Glutamatergic neuron (in vitro differentiated cells): ENCODE measurements at regions not wholly inside any gene's neighbourhood (a gene's known extent, or its start where the extent isn't known, plus 50 kb on each side); places are given as distances from the start of the nearest gene placed in this dataset.

Experiments used
- DNase-seq: peaks from one replicate; pipeline ENCODE4 v3.0.0; 2022
- H3K27ac Mint-ChIP-seq: one replicate; pipeline ENCODE4 v1.8.0; 2020; ENCODE audit warnings: mild to moderate bottlenecking, mixed read lengths, inconsistent platforms; ENCODE audit not compliant: unreplicated experiment
- H3K27me3 Mint-ChIP-seq: one replicate; pipeline ENCODE4 v1.8.0; 2020; ENCODE audit warnings: mild to moderate bottlenecking, moderate library complexity, mixed read lengths, inconsistent platforms; ENCODE audit not compliant: unreplicated experiment
- H3K36me3 Mint-ChIP-seq: one replicate; pipeline ENCODE4 v1.8.0; 2020; ENCODE audit warnings: mild to moderate bottlenecking, mixed read lengths, inconsistent platforms; ENCODE audit not compliant: unreplicated experiment
- H3K4me1 Mint-ChIP-seq: one replicate; pipeline ENCODE4 v1.8.0; 2020; ENCODE audit warnings: mild to moderate bottlenecking, low read depth, mixed read lengths, inconsistent platforms; ENCODE audit not compliant: unreplicated experiment
- H3K4me3 Mint-ChIP-seq: one replicate; pipeline ENCODE4 v1.8.0; 2020; ENCODE audit warnings: mild to moderate bottlenecking, mixed read lengths, inconsistent platforms; ENCODE audit not compliant: unreplicated experiment
- H3K9me3 Mint-ChIP-seq: one replicate; pipeline ENCODE4 v1.8.0; 2020; ENCODE audit warnings: mild to moderate bottlenecking, moderate library complexity, mixed read lengths, inconsistent platforms; ENCODE audit not compliant: unreplicated experiment
- TF ChIP-seq, protein P1 (sequence below): fragments of 200-600 bp; sonication (generic); IDR thresholded peaks from one replicate; pipeline ENCODE4 v1.5.0; 2021; ENCODE audit not compliant: partially characterized antibody, unreplicated experiment

DNA sequence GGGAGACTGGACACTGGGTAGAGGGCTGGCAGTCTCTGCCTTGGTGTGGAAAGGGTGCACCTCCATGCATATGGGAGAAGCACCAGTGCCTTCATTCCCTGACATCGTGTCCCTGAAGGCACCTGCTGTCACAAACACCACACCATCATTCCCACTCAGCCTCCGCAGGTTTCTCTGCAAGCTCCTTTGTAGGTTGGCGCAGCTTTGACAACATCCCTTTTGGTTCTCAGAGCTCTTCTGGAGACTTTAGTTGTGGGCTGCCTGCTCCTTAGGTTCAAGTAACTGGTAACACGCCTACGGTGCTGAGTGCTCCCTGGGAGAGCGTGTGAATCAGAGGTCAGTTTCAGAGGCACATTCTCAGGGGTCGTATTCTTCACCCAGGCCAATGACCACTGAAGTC lies 50.2 kb upstream of the TULP4 start:
- TF ChIP-seq, protein P1, sequence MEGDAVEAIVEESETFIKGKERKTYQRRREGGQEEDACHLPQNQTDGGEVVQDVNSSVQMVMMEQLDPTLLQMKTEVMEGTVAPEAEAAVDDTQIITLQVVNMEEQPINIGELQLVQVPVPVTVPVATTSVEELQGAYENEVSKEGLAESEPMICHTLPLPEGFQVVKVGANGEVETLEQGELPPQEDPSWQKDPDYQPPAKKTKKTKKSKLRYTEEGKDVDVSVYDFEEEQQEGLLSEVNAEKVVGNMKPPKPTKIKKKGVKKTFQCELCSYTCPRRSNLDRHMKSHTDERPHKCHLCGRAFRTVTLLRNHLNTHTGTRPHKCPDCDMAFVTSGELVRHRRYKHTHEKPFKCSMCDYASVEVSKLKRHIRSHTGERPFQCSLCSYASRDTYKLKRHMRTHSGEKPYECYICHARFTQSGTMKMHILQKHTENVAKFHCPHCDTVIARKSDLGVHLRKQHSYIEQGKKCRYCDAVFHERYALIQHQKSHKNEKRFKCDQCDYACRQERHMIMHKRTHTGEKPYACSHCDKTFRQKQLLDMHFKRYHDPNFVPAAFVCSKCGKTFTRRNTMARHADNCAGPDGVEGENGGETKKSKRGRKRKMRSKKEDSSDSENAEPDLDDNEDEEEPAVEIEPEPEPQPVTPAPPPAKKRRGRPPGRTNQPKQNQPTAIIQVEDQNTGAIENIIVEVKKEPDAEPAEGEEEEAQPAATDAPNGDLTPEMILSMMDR = no peak
- H3K36me3 Mint-ChIP-seq = peaks cover 4% of the 10 kb centered on the region
- no peak overlapping the region for H3K27ac Mint-ChIP-seq
- DNase-seq = no peak
- H3K4me3 Mint-ChIP-seq = no peak overlapping the region
- peaks cover 2% of the 10 kb centered on the region for H3K27me3 Mint-ChIP-seq
- peaks cover 21% of the 10 kb centered on the region for H3K4me1 Mint-ChIP-seq
- H3K9me3 Mint-ChIP-seq = peaks cover 7% of the 10 kb centered on the region
